Medulla oblongata (tissue), 1 donor: ENCODE measurements at regions not wholly inside any gene's neighbourhood (a gene's known extent, or its start where the extent isn't known, plus 50 kb on each side); places are given as distances from the start of the nearest gene placed in this dataset.
"Not testable (repeated sequence)": the region's sequence is repeated elsewhere in the genome, so short reads cannot be mapped to it uniquely, and the experiment has no call there.

ENCODE experiments used
- DNase-seq: peaks from one replicate; pipeline ENCODE4 v3.0.0-alpha.2; 2015; ENCODE audit errors: extremely low spot score

GRCh38 chr9:84054341-84055010, 73.9 kb downstream of the RMI1 start:
- no peak for DNase-seq

GRCh38 chr9:84057662-84058061, 77.1 kb downstream of the RMI1 start:
- no peak for DNase-seq

- DNase-seq: no peak
These were observed 79.3 kb downstream of the RMI1 start for GRCh38 chr9:84059936-84060335.

GRCh38 chr9:84061613-84062193, 81.1 kb downstream of the RMI1 start:
- no peak for DNase-seq

GRCh38 chr9:84062538-84062937, 81.9 kb downstream of the RMI1 start:
- no peak for DNase-seq

GRCh38 chr9:84067821-84068220, 87.2 kb downstream of the RMI1 start:
- DNase-seq: no peak

- no peak for DNase-seq
These were observed 88.3 kb downstream of the RMI1 start for GRCh38 chr9:84068872-84069271.

- no peak for DNase-seq
These were observed 90.0 kb downstream of the RMI1 start for GRCh38 chr9:84070590-84070989.

- no peak for DNase-seq
These were observed 92.1 kb downstream of the RMI1 start for GRCh38 chr9:84072621-84073180.

GRCh38 chr9:84075004-84075403, 94.4 kb downstream of the RMI1 start:
- DNase-seq: no peak

GRCh38 chr9:84076384-84076783, 95.8 kb downstream of the RMI1 start:
- no peak for DNase-seq

GRCh38 chr9:84077816-84078215, 97.2 kb downstream of the RMI1 start:
- not testable (repeated sequence) for DNase-seq

GRCh38 chr9:84079994-84080393, 99.4 kb downstream of the RMI1 start:
- DNase-seq: no peak

GRCh38 chr9:84101964-84102632, 121.5 kb downstream of the RMI1 start:
- peak; percentile 7 for DNase-seq

GRCh38 chr9:84103651-84104377, 123.2 kb downstream of the RMI1 start:
- DNase-seq: peak; percentile 13

GRCh38 chr9:84107081-84107480, 126.5 kb downstream of the RMI1 start:
- no peak for DNase-seq

GRCh38 chr9:84107995-84108394, 127.4 kb downstream of the RMI1 start:
- DNase-seq: no peak

- DNase-seq: no peak
These were observed 131.1 kb downstream of the RMI1 start for GRCh38 chr9:84111726-84112125.

GRCh38 chr9:84121991-84122523, 141.5 kb downstream of the RMI1 start:
- DNase-seq: peak; percentile 34

GRCh38 chr9:84122572-84122971, 142.0 kb downstream of the RMI1 start:
- no peak for DNase-seq

GRCh38 chr9:84123648-84124406, 143.2 kb downstream of the RMI1 start:
- DNase-seq: no peak
